ENCODE measurements at regions not wholly inside any gene's neighbourhood (a gene's known extent, or its start where the extent isn't known, plus 50 kb on each side); places are given as distances from the start of the nearest gene placed in this dataset.

- no peak for TF ChIP-seq CTCF (IDR thresholded peaks at IDR 0.05)
- H3K27me3 ChIP-seq (ENCODE audit: insufficient read depth in 3 of 3, low read length in 2 of 3), result peaks cover 0 to 2% (median 0%) of the 10 kb centered on the region in 3 donors
- no peaks in the 10 kb centered on the region for H3K9me3 ChIP-seq
- intact Hi-C loops (cut with DNase I), result no loop called here
- H3K4me1 ChIP-seq, result no peaks in the 10 kb centered on the region
- ATAC-seq (no peak), DNase-seq (no peak)
- no peaks in the 10 kb centered on the region for H3K36me3 ChIP-seq (ENCODE audit: insufficient read depth in 1 of 2, low read depth in 1 of 2)
- 91 to 96% (median 95%) methylated on average over 16 of the region's 16 CpGs for WGBS, 3 donors
- no peak overlapping the region for H3K27ac ChIP-seq
- H3K4me3 ChIP-seq, result peak overlapping the region; percentile 33
These were observed 168.0 kb downstream of the RPIA start for GRCh38 chr2:88859461-88859860.

DNA sequence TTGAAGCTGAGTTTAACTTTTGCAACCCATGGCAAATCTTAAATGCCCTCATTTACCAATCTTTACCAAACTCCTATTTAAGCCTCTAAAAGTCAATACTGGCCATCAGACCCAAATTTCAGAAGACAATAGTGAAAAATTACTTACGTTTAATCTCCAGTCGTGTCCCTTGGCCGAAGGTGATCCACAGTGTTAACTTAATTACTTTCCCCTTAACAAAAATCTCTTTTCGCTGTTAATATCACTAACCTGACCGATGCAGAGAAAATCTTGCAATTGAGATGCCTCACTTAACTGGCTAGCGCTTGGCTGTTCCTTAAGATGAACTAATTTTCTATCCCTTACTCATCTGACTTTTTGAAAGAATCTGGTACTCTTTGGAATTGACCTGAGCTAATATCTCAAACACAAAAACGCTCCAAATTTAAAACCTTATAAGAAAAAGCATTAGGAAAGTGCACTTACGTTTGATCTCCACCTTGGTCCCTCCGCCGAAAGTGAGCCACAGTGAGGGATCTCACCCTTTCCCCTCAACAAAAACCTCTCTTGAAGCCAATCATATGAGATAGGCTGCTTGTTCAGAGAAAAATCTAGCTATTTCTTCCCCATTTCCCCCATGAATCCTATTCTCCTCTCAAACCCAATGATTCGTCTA is 169.1 kb downstream of the RPIA start:
- H3K27ac ChIP-seq, result no peak overlapping the region
- H3K4me1 ChIP-seq, result no peaks in the 10 kb centered on the region
- peaks cover 0 to 2% (median 2%) of the 10 kb centered on the region in 3 donors for H3K27me3 ChIP-seq (ENCODE audit: insufficient read depth in 3 of 3, low read length in 2 of 3)
- intact Hi-C loops (cut with DNase I), result no loop called here
- 89 to 91% (median 91%) methylated on average over 11 of the region's 11 CpGs for WGBS, 3 donors
- no peaks in the 10 kb centered on the region for H3K36me3 ChIP-seq (ENCODE audit: insufficient read depth in 1 of 2, low read depth in 1 of 2)
- peak overlapping the region; percentile 33 for H3K4me3 ChIP-seq
- TF ChIP-seq CTCF (IDR thresholded peaks at IDR 0.05), result no peak
- DNase-seq (no peak), ATAC-seq (no peak)
- no peaks in the 10 kb centered on the region for H3K9me3 ChIP-seq

- no peak for ATAC-seq
- no peak overlapping the region for H3K27ac ChIP-seq
- DNase-seq, result no peak
- H3K4me3 ChIP-seq, result no peak overlapping the region
- intact Hi-C loops (cut with DNase I), result no loop called here
- peaks cover 0 to 4% (median 2%) of the 10 kb centered on the region in 3 donors for H3K27me3 ChIP-seq (ENCODE audit: insufficient read depth in 3 of 3, low read length in 2 of 3)
- no peaks in the 10 kb centered on the region for H3K36me3 ChIP-seq (ENCODE audit: insufficient read depth in 1 of 2, low read depth in 1 of 2)
- no peaks in the 10 kb centered on the region for H3K4me1 ChIP-seq
- H3K9me3 ChIP-seq, result no peaks in the 10 kb centered on the region
- WGBS, 3 donors, result 35 to 42% (median 38%) methylated on average over 6 of the region's 6 CpGs
- no peak for TF ChIP-seq CTCF (IDR thresholded peaks at IDR 0.05)
These were observed 174.4 kb downstream of the RPIA start for GRCh38 chr2:88865801-88866371.

- H3K27me3 ChIP-seq (ENCODE audit: insufficient read depth in 3 of 3, low read length in 2 of 3), result peaks cover 0 to 4% (median 2%) of the 10 kb centered on the region in 3 donors
- ATAC-seq (no peak), DNase-seq (no peak)
- H3K27ac ChIP-seq, result no peak overlapping the region
- no peaks in the 10 kb centered on the region for H3K4me1 ChIP-seq
- TF ChIP-seq CTCF (IDR thresholded peaks at IDR 0.05), result no peak
- 77 to 78% (median 78%) methylated on average over 11 of the region's 11 CpGs for WGBS, 3 donors
- H3K4me3 ChIP-seq, result no peak overlapping the region
- no peaks in the 10 kb centered on the region for H3K36me3 ChIP-seq (ENCODE audit: insufficient read depth in 1 of 2, low read depth in 1 of 2)
- no peaks in the 10 kb centered on the region for H3K9me3 ChIP-seq
- intact Hi-C loops (cut with DNase I), result no loop called here
These were observed 175.3 kb downstream of the RPIA start for GRCh38 chr2:88866756-88867155.
